DMS 273 (cell line): ENCODE measurements at regions not wholly inside any gene's neighbourhood (a gene's known extent, or its start where the extent isn't known, plus 50 kb on each side); places are given as distances from the start of the nearest gene placed in this dataset.

ENCODE experiments used
- DNase-seq: peaks from one replicate; lab custom pipeline; 2025; ENCODE audit not compliant: unreplicated experiment; lab: John Stamatoyannopoulos, UW

- DNase-seq: no peak
Measured at GRCh38 chr4:52231526-52231925, 180.4 kb downstream of the SPATA18 start.

GRCh38 chr4:52234561-52235440 lies 183.7 kb downstream of the SPATA18 start:
- peak; percentile 73 for DNase-seq

GRCh38 chr4:52235552-52236201 lies 184.6 kb downstream of the SPATA18 start:
- no peak for DNase-seq

- no peak for DNase-seq
Measured at GRCh38 chr4:52241916-52242315, 190.8 kb downstream of the SPATA18 start.

- DNase-seq: peak; percentile 11
Measured at GRCh38 chr4:52243367-52243766, 192.3 kb downstream of the SPATA18 start.

- peak; percentile 37 for DNase-seq
Measured at GRCh38 chr4:52244103-52244775, 193.1 kb downstream of the SPATA18 start.

- DNase-seq: peak; percentile 57
Measured at GRCh38 chr4:52244848-52245247, 193.7 kb downstream of the SPATA18 start.

- DNase-seq: peak; percentile 7
Measured at GRCh38 chr4:52246827-52247226, 195.7 kb downstream of the SPATA18 start.

- DNase-seq: no peak
Measured at GRCh38 chr4:52247941-52248340, 196.8 kb downstream of the SPATA18 start.

- DNase-seq: peak; percentile 19
Measured at GRCh38 chr4:52248820-52249219, 197.7 kb downstream of the SPATA18 start.

GRCh38 chr4:52249581-52249980 lies 198.5 kb downstream of the SPATA18 start:
- peak; percentile 22 for DNase-seq

- DNase-seq: peak; percentile 93
Measured at GRCh38 chr4:52250154-52250553, 199.1 kb downstream of the SPATA18 start.

- peak; percentile 6 for DNase-seq
Measured at GRCh38 chr4:52251864-52252263, 200.8 kb downstream of the SPATA18 start.

GRCh38 chr4:52253025-52253424 lies 201.9 kb downstream of the SPATA18 start:
- no peak for DNase-seq

- DNase-seq: no peak
Measured at GRCh38 chr4:52256522-52256921, 205.4 kb downstream of the SPATA18 start.

- peak; percentile 3 for DNase-seq
Measured at GRCh38 chr4:52259978-52260377, 208.9 kb downstream of the SPATA18 start.

- peak; percentile 48 for DNase-seq
Measured at GRCh38 chr4:52260514-52261210, 209.6 kb downstream of the SPATA18 start.

- peak; percentile 64 for DNase-seq
Measured at GRCh38 chr4:52263607-52264006, 212.5 kb downstream of the SPATA18 start.

- DNase-seq: peak; percentile 69
Measured at GRCh38 chr4:52265781-52266525, 214.8 kb downstream of the SPATA18 start.

GRCh38 chr4:52266537-52267137 lies 215.5 kb downstream of the SPATA18 start:
- peak; percentile 66 for DNase-seq
